Osteoblast (primary cell): ENCODE measurements at regions not wholly inside any gene's neighbourhood (a gene's known extent, or its start where the extent isn't known, plus 50 kb on each side); places are given as distances from the start of the nearest gene placed in this dataset.

Experiments used
- DNase-seq: peaks from one replicate; pipeline ENCODE4 v3.0.0; 2011; ENCODE audit warnings: low spot score, mixed read lengths; ENCODE audit not compliant: insufficient read length; ENCODE audit errors: missing footprints
- H2AFZ ChIP-seq: 2 replicates; pipeline ENCODE4 v1.6.0; 2011; ENCODE audit warnings: mild to moderate bottlenecking, low read length
- H3K27ac ChIP-seq: 2 replicates; pipeline ENCODE4 v1.5.1; 2011; ENCODE audit warnings: mild to moderate bottlenecking, low read depth, low read length, moderate library complexity
- H3K27me3 ChIP-seq: 2 replicates; pipeline ENCODE4 v1.6.0; 2012; ENCODE audit warnings: mild to moderate bottlenecking, control low read depth, inconsistent platforms, low read length, moderate library complexity; ENCODE audit not compliant: insufficient read depth
- H3K36me3 ChIP-seq: 2 replicates; pipeline ENCODE4 v1.5.1; 2011; ENCODE audit warnings: mild to moderate bottlenecking, low read length, control low read depth, moderate library complexity; ENCODE audit not compliant: insufficient read depth
- H3K4me1 ChIP-seq: 2 replicates; pipeline ENCODE4 v1.5.1; 2011; ENCODE audit warnings: mild to moderate bottlenecking, low read length, control low read depth, moderate library complexity; ENCODE audit not compliant: insufficient read depth
- H3K4me2 ChIP-seq: 2 replicates; pipeline ENCODE4 v1.6.0; 2011; ENCODE audit warnings: mild to moderate bottlenecking, low read length; ENCODE audit not compliant: insufficient read depth
- H3K4me3 ChIP-seq: fragments of 200-600 bp; sonication (generic); 3 replicates; pipeline ENCODE4 v1.5.1; 2012; ENCODE audit warnings: mild to moderate bottlenecking, low read length, inconsistent platforms; ENCODE audit not compliant: insufficient read depth
- H3K79me2 ChIP-seq: 2 replicates; pipeline ENCODE4 v1.6.0; 2012; ENCODE audit warnings: mild to moderate bottlenecking, low read length, control low read depth, inconsistent platforms; ENCODE audit not compliant: insufficient read depth
- H3K9me3 ChIP-seq: 2 replicates; pipeline ENCODE4 v1.5.1; 2011; ENCODE audit warnings: low read depth, low read length, control low read depth
- H4K20me1 ChIP-seq: 2 replicates; pipeline ENCODE4 v1.6.0; 2012; ENCODE audit warnings: mild to moderate bottlenecking, low read length, control low read depth; ENCODE audit not compliant: insufficient read depth
- TF ChIP-seq, protein P1 (sequence below): IDR thresholded peaks from 2 replicates; pipeline ENCODE4 v1.5.1; 2011; ENCODE audit warnings: mild to moderate bottlenecking, low read depth, low read length, moderate library complexity; ENCODE audit errors: extremely low read depth

DNA sequence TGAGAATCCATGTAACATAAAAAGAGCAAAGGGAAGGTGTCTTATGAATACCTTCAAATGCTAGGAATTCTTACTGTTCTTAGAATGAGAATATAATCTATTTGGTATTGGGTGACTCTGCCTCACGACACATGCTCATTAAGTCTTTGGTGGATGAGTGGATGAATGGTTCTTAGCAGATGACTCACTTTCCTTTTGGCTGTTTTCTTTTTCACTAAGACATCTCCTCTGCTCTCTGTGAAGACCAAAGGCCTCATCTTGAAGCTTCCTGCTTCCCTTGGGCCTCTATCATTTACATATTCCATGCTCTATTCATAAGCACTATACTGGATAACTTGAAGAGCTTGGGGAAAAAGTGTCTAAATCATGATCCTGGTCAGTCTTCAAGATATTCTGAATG lies 468.1 kb downstream of the SPATA31D1 start:
- TF ChIP-seq, protein P1, sequence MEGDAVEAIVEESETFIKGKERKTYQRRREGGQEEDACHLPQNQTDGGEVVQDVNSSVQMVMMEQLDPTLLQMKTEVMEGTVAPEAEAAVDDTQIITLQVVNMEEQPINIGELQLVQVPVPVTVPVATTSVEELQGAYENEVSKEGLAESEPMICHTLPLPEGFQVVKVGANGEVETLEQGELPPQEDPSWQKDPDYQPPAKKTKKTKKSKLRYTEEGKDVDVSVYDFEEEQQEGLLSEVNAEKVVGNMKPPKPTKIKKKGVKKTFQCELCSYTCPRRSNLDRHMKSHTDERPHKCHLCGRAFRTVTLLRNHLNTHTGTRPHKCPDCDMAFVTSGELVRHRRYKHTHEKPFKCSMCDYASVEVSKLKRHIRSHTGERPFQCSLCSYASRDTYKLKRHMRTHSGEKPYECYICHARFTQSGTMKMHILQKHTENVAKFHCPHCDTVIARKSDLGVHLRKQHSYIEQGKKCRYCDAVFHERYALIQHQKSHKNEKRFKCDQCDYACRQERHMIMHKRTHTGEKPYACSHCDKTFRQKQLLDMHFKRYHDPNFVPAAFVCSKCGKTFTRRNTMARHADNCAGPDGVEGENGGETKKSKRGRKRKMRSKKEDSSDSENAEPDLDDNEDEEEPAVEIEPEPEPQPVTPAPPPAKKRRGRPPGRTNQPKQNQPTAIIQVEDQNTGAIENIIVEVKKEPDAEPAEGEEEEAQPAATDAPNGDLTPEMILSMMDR = no peak
- DNase-seq = peak; percentile 30
- no peak overlapping the region for H3K4me3 ChIP-seq
- H3K9me3 ChIP-seq = no peaks in the 10 kb centered on the region
- no peaks in the 10 kb centered on the region for H3K27me3 ChIP-seq
- no peaks in the 10 kb centered on the region for H3K36me3 ChIP-seq
- no peaks in the 10 kb centered on the region for H3K79me2 ChIP-seq
- no peak overlapping the region for H2AFZ ChIP-seq
- H3K4me2 ChIP-seq = no peak overlapping the region
- H3K27ac ChIP-seq = no peak overlapping the region
- H4K20me1 ChIP-seq = no peaks in the 10 kb centered on the region
- H3K4me1 ChIP-seq = peaks cover 3% of the 10 kb centered on the region

DNA sequence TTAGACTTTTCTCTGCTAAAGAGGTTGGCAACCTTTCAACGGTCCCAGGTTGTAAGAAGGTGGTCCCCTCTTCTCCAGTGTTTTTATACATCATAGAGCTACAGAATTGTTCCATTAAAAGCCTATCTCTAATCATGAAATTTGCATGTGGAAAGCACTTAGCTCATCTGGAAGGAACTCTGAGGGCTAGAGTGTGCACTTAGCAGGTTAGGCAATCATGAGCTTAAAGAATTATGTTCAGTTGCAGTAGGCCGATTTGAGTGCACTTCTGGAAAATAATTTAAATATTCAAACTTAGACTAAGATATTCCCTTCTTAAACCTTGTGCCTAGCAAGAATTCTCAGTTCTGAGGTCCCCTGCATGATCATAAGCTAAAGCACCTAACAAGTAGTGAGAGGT lies 468.7 kb downstream of the SPATA31D1 start:
- peaks cover 3% of the 10 kb centered on the region for H3K4me1 ChIP-seq
- H3K27me3 ChIP-seq = no peaks in the 10 kb centered on the region
- H3K27ac ChIP-seq = no peak overlapping the region
- H3K36me3 ChIP-seq = no peaks in the 10 kb centered on the region
- no peak overlapping the region for H2AFZ ChIP-seq
- no peaks in the 10 kb centered on the region for H3K79me2 ChIP-seq
- no peak overlapping the region for H3K4me2 ChIP-seq
- no peak overlapping the region for H3K4me3 ChIP-seq
- no peak for DNase-seq
- H3K9me3 ChIP-seq = no peaks in the 10 kb centered on the region
- TF ChIP-seq, protein P1 = no peak
- H4K20me1 ChIP-seq = no peaks in the 10 kb centered on the region

DNA sequence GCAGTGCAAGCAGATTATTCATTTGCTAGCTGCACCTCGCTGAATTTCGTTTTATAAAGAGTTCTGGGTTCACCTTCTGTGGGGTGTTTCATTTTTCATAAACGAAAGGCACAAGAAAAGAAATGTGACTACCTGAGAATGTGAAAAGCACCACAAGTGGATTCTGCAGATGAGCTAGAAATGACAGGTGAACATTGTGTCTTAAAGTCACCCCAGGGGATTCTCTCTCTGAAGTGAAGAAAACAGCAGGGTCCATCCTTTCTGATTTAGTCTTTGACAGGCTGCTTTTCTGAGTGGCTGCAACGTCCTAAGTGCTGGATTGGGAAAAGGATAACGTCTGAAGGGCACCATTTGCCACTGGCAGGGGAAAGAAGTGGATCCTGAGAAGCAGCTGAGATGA lies 469.3 kb downstream of the SPATA31D1 start:
- Histone ChIP-seq H3K79me2 (no peaks in the 10 kb centered on the region), H3K4me3 (no peak overlapping the region), H3K4me1 (peaks cover 3% of the 10 kb centered on the region), H4K20me1 (no peaks in the 10 kb centered on the region), H2AFZ (no peak overlapping the region), H3K27ac (no peak overlapping the region), H3K4me2 (no peak overlapping the region), H3K9me3 (no peaks in the 10 kb centered on the region), H3K36me3 (no peaks in the 10 kb centered on the region), H3K27me3 (no peaks in the 10 kb centered on the region)
- TF ChIP-seq, protein P1 = no peak
- DNase-seq = no peak

DNA sequence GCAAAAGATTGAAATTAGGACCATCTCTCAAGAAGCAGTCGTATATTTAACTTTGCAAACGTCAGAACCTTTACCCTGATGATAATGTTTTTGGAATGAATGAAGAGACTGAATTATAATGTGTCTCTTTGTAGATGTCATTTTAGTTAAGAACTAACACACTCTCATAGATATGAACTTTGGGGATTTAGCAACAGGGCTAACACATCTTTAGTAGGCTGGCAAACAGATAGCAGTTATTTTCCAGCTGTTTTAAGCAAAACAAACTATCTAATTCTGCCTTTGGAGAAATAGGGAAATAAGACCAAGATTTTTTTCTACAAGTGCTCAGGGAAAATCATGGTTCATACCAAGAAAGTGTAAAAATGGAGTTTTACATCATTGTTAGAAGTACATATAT lies 469.7 kb downstream of the SPATA31D1 start:
- DNase-seq = no peak
- Histone ChIP-seq H3K27ac (no peak overlapping the region), H3K9me3 (no peaks in the 10 kb centered on the region), H3K4me1 (peaks cover 3% of the 10 kb centered on the region), H3K79me2 (no peaks in the 10 kb centered on the region), H3K4me2 (no peak overlapping the region), H3K4me3 (no peak overlapping the region), H2AFZ (no peak overlapping the region), H3K36me3 (no peaks in the 10 kb centered on the region), H3K27me3 (no peaks in the 10 kb centered on the region), H4K20me1 (no peaks in the 10 kb centered on the region)
- TF ChIP-seq, protein P1 = no peak
